GM18519 (cell line): ENCODE measurements at regions not wholly inside any gene's neighbourhood (a gene's known extent, or its start where the extent isn't known, plus 50 kb on each side); places are given as distances from the start of the nearest gene placed in this dataset.

Experiments used
- ATAC-seq: cut with Tn5 transposase; IDR thresholded peaks from one replicate; pipeline ENCODE4 v1.9.1; 2021; ENCODE audit warnings: mild to moderate bottlenecking, moderate library complexity; ENCODE audit not compliant: unreplicated experiment, low FRiP score

DNA sequence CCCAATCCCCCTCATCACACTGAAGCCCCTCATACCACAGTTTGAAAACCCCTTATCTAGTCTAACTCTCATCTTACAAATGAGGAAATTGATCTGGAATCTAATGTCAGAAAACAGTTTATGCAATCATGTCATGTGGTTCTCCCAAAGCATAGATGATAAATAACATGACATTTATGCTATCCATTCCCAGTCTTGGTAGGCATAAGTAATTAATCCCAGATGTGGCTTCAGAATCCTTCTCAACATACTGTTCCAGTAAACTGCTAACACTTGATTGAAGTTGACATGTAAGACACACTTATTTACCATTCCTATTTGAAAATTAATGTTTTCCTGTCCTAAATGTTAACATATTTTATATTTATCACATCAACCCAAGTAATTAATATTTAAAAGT is 168.7 kb downstream of the GALC start:
- ATAC-seq = no peak

DNA sequence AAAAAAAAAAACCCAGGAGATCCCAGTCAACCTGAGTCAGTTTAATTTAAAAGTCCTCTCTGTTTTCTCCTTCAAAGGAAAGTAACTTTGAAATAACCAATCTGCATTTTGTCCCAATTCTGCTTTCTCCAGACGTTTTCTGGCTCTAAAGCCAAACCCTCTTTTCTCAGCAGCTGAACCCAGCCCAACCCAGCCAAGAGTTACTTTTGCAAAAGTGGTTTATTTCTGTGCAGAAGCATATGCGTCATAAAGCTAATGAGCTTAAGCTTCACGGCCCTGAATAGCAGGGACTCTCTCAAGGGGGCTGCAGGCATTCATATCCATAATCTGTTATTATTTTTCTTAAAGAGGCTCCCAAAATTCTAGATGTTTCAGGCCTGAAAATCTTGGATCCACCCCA is 176.6 kb downstream of the GALC start:
- no peak for ATAC-seq

DNA sequence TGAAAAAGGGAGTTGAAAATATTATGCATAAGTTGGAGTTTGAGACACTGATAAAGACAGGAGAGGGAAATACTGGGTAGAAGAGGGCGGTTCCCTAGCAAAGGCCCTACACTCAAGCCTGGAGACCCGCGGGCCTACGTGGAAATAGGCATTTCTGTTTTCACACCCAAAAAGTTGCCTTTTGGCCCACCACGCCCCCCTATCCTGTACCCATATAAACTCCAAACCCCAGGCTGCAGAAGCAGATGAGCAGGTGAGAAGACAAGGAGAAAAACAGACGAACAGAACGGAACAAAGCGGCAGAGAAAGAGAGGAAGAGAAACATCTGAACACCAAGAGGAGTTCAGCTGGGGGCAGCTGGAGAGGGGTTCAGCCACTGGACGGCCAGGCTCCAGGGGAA is 177.9 kb downstream of the GALC start:
- ATAC-seq = no peak

DNA sequence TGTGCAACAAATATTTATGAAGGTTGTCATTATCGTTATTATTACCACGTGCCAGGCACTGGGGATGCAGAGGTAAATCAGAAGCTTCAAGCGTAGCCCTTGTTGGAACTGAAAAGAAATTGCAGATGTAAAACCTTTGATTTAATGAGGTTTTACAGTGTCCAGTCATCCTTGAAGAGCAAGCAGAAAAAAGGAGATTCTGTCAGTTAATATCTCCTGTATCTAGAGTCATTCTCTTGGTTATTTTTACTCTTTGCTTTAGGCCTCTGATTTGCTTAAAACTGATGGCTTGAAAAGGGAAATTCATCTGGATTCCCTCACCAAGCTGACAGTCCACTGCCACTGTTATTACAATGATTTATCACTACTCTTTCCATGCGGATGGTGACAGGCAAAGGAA is 179.3 kb downstream of the GALC start:
- no peak for ATAC-seq

DNA sequence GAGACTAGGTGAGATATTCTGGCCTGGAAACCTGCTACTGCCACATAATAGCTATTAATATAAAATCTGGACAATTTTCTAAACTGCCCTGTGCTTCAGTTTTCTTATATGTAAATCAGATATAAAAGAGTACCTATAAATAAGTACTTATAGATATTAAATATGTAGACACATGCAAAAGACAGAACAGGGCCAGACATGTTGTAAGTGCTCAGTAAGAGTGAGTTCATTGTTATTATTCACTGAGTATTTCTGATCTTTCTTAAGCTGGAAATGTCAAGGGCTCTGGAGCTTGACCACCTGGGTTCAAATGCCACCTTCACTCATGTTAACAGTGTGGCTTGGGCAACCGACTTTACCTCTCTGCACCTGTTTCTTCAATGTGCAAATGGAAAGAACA is 179.8 kb downstream of the GALC start:
- ATAC-seq = no peak

DNA sequence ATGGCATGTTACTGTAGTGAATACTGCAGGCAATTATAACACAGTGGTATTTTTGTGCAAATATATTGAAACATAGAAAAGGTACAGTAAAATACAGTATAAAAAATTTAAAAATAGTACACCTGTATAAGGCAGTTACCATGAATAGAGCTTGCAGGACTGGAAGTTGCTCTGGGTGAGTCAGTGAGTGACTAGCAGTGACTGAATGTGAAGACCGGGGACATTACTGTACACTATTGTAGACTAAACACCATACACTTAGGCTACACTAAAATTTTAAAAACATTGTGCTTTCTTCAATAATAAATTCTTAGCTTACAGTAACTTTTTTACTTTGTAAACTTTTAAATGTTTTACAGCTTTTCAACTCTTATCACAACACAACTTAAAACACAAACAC is 181.7 kb downstream of the GALC start:
- ATAC-seq = no peak

DNA sequence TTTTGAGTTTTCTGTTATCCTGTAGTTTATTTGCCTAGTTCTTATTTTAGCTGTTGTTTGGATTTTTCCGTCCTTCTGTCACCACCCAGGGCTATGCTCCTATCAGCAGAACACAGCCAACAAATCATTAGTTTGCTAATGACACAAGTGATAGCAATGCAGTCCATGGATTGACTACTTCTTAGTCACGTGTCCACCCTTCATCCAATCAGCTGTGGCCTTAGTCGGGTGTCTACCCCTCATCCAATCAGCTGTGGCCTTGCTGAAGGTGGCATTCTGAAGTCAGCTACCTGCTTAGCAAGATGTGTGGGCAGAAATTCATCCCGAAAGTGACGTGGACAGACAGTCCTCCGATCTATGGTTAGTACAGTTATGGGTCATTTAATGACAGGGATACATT is 182.3 kb downstream of the GALC start:
- ATAC-seq = no peak

DNA sequence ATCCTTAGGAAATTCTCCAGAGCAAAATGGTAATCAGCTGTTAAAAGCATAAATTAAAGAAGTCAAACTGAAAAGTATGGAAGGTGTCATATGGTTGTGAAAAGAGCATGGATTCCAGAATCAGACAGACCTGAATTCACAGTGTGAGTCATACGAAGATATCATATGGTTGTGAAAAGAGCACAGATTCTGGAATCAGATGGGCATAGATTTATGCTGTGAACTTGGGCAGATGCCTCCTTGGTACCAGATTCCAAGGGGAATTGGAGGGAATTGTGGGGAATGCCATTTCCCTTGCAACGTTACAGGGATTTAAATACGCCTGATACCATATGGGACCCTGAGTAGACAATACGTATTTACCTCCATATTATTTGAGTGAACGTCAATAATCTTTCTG is 183.7 kb downstream of the GALC start:
- ATAC-seq = no peak

DNA sequence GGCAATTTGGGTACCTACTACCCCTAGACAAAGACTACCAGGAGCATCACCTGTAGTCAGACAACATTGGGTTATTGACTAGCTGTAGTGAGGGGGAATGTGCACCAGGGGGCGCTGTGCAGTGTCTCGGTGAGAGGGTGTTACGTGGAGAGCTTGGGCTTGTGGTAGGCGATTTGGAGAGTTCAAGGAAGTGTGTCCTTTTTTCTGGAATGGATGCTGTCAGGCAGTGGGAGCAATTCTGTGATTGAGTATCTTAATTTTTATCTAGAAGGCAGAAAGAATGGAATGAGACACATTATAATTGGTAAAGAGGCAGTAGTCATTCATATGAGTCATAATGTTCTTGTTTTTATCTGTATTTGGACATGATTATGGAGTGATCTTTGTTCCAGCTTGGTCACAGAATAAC is 187.7 kb downstream of the GALC start:
- peak; percentile 83 for ATAC-seq

DNA sequence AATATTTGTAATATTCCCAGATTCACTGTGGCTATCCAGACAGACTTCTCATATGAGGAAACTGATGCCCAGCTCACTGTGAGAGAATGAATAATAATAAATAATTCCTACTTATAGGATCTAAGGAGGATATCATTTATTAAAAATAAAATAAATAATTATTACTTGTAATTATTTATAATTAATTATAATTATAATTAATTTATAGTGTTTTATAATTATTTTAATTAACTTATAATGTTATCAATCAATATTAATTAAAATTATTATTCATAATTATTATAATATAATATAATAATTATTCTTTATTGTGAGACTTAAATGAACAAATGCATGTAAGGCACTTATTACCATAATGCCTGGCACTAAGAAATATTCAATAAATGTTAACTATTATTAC is 192.8 kb downstream of the GALC start:
- ATAC-seq = no peak

DNA sequence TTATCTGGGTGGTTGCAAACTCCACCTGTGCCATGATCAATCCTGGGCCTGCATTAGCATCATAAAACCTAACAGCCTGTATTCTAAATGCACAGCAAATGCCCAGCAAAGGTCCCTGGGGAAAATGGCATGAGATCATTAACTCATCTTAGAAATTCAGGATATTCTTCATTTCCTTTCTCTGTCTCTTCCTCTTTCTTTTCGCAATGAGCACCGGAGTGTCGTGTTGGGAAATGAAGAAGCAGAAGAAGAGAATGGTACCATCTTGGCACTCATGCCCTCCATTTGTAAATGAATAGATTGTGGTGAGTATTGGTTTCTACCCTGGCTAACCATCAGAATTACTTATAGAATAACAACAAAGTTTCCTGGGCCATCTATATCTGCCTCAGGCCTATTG is 193.6 kb downstream of the GALC start:
- no peak for ATAC-seq

DNA sequence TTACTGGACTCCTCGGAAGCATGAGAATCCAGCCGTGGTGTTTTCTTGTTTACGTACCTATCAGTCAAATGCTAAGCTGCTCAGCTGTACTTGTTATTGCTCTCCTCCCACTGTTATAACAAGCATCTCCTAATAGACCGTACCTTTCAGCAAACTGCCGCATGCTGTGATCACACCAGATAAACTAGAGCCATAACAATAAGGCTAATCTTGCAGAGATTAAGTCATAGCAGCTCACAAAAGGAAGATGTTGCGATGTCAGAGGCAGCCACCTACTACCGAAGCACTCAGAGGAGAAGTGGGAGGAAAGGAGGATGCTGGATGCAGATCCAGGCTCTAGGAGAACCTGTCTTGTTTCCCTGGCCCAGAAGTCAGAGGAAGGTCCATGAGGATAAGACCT is 196.0 kb downstream of the GALC start:
- no peak for ATAC-seq

DNA sequence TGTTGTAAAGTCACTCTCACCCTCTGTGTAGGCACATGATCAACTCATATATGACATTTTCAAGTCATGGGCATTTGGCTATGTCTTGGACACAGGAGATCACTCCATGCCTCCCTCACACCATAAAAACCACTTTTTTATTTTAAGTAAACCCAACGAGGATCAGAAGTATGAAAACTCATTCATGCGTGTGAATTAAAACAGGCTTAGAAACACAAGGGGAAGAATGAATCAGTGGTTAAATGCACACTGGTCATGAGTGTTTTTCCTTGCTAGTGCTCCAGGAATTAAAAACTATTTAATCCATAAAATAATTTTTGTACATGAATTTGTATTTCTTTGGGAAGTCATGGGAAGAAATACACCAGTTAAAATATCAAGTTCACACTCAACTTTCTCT is 198.4 kb downstream of the GALC start:
- no peak for ATAC-seq

DNA sequence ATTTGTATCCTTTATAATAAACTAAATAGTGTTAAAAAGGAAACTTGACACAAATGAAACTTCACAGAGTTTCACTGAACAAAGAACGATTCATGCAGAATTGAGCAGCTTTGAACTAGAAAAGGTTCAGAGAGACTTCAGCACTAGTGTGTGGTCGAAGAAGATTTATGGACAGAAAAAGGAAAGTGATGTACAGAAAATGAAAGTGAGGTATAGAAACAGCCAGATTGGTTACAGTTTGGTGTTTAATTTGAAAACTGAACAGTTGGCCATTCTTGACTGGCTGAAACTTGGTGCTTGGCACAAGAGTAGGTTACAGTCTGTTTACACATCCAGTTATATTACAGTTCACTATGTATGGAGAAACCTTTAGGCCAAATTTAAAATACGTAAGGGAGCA is 207.1 kb downstream of the GALC start:
- no peak for ATAC-seq

DNA sequence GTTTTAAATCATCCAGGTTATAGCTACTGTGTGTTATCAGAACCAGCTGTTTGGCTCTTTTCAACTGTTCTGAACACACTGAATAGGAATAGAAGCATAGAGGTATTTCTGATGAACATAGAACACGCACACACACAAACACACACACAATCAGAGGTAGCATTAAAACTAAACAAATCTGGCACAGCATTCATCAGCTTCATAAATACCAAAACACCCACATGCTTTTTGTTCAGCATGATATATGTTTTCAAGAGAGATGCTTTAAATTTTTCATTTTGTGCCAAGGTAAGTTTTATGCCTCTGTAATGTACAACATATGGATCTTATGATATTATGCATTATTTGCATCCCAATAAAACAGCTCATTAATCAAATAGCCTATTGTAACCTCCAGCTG is 208.6 kb downstream of the GALC start:
- ATAC-seq = no peak

DNA sequence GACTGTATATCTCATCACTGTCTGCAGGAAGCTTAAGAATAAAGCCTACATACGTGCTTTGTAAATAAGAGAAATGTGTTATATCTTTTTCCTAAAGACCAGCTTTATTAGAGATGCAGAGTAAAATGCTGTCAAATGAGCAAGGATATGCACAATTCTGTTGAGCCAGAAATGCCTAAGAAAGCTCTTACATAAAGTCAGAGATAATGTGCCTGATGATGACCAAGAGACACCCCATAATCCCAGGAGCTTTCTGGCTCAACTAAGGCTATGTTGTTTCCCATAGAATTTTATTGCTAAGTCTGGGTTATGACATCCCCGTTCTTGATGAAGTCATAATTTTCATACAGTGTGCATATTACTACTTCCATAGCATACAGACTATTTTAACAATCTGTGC is 209.9 kb downstream of the GALC start:
- ATAC-seq = no peak

DNA sequence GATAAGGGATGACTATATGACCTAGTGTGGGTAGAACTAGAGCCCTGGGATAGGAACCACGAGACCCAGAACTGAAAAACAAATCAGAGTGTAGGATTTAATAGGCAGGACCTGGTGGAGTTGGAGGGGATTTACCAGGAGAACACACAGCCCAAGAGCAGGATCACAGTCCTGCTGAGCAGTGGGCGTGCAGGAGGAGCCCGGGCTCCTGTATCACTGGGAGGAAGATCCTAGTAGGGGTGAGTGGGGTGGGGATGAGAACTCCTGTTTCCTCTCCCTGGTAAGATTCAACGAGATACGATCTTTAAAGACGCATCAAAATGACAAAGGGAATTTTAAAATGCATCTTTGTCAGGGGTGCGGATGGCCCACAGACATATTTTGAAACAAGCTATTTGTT is 220.1 kb downstream of the GALC start:
- ATAC-seq = no peak

DNA sequence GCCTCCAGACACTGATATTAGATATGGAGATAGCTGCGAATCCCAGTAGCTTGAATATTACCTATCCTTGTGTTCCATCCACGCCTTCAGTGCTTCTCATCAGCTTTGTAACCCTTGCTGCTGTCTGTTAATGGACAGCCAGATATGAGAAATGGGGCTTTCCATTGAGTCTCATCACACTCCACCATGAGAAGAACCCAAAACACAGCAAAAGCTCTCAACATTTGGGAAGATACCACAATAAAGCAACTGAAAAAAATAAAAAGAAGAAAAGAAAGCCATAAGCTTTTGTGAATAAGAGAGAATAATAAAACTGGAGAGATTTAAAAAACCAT is 225.4 kb downstream of the GALC start:
- no peak for ATAC-seq

DNA sequence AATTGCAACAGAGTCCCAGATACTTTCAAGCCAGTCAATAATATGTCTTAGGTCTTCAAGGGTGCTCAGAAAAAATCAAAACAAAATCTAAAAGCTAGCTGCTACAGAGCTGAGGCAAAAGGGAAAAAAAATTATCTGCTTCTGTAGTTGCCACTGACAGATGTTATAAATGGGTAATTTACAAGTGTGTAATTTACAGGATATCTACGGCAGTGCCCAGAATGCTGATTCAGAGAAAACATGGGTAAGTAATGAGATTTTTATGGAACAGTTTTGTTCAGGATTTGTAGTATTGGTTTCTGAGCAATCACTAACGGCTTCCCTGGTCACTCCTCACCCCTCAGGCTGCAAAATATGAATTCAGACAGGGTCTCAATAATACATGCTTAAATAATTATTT is 234.1 kb downstream of the GALC start:
- ATAC-seq = no peak

DNA sequence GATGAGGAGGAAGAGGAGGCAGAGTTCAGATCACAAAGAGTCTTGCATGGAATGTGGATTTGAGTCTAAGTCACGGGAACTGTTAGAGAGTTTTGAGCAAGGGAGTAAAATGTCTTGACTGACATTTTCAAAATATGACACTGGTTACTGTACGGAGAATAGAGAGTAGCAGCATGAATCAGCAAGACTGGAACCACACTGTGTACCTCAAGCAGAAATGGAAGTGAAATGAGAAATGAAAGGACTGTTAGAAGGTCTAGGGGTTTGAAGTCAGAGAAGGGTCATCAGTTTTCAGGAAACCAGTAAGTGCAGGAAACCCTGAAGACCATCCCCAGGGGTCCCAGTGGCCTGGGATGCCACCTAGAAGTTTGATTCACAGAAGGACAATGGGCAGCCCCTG is 236.3 kb downstream of the GALC start:
- ATAC-seq = no peak

DNA sequence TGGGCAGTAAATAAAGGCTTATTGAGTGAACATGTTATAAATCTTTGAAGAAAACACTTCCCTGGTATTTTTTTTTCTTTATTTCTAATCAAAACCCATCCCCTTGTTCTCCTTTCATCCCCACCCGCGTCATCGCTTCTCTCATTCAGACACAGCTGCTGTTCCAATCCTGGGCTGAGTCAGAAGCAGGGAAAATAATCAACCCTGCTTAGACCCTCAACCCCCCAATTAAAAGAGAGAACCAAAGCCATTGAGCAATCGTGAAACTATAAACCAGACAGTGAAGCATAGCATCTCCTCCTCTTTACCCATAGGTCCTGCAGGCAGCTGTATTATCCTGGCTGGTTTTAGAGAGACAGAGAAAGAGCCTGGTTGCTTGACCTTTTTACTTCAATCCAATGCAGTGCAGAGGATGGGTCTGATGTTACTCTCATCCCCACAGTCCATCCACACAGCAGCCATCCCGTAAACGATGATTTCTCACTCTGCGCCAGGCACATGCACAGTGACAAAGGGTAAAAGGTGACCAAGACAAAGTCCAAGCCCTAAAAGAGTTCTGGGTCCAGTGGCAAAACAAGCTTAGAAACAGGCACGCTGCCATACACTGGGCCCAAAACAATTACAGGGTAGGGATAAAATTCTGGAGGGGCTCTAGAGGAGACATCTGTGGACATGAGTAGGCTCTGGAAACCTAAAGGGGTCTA is 238.3 kb downstream of the GALC start:
- ATAC-seq = no peak

DNA sequence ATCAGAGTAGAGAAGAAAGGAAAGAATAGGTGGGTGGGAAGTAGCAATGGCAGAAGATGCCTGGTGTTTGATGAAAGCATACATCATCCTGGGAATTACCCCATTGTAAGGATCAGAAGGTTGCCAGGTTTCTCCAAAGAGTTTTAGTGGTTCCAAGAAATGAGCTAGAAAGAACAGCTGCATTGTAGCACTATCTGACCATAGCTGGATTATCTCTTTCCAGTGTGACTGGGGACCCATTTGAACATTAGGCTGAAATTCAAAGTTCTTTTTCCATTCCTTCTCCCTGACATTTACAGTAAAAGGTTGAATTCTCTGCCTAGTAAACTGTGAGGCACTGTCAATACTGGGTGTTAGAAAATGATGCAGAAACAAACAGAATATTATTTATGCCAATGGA is 244.4 kb downstream of the GALC start:
- no peak for ATAC-seq

DNA sequence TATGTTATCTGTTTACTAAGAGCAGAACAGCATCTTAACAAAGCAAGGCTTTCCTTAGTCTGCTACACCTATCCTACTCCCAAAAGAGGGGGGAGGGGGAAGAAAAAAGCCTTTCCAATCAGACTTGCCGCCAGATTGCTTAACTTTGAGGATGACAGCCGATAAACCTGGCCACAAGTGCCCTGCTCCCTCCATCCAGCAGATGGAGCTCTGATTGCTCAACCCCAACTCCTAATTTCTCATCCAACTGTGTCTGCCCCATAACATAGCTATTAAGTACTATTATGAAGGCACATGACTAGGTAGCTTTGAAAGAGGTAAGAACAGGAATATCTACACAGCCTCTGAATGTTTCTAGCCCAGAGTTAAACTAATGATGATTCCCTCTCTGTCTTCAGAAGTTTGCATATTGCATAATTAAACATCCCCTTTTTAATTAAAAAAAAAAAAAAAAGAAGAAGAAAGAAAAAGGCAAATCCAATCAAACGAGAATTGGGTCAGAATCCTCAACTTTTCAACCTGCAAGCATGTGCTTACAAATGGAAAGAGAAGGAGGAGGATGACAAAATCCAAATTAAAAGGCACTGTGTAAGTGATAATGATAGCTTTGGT is 247.4 kb downstream of the GALC start:
- ATAC-seq = peak; percentile 88
